Astrocyte of the spinal cord (primary cell): ENCODE measurements at regions not wholly inside any gene's neighbourhood (a gene's known extent, or its start where the extent isn't known, plus 50 kb on each side); places are given as distances from the start of the nearest gene placed in this dataset.
"Not testable (repeated sequence)": the region's sequence is repeated elsewhere in the genome, so short reads cannot be mapped to it uniquely, and the experiment has no call there.

Experiments
- DNase-seq: peaks from one replicate; pipeline ENCODE4 v3.0.0; 2011; ENCODE audit warnings: low read depth, low spot score
- H3K4me3 ChIP-seq: 2 replicates; pipeline ENCODE4 v1.5.1; 2011; ENCODE audit warnings: low read depth, mild to moderate bottlenecking, low read length, moderate library complexity
- CTCF ChIP-seq: IDR thresholded peaks from 2 replicates; pipeline ENCODE4 v1.5.1; 2012; ENCODE audit warnings: low read depth, mild to moderate bottlenecking, low read length, inconsistent platforms
- in situ Hi-C: cut with HindIII; loops from 2 replicates; pipeline ENCODE4 v1.10.0; 2017; ENCODE audit warnings: low sequenced_read_pairs

GRCh38 chr14:106317593-106317992 lies 791.2 kb downstream of the TMEM121 start:
- no peak for TF ChIP-seq CTCF
- in situ Hi-C loops, result no loop called here

GRCh38 chr14:106318700-106319099 lies 792.3 kb downstream of the TMEM121 start:
- in situ Hi-C loops, result no loop called here
- no peak for DNase-seq
- no peak overlapping the region for H3K4me3 ChIP-seq
- no peak for TF ChIP-seq CTCF

More at GRCh38 chr14:106317593-106317992, 791.2 kb downstream of the TMEM121 start:
- H3K4me3 ChIP-seq, result no peak overlapping the region
- DNase-seq, result no peak

GRCh38 chr14:106323970-106324369 lies 797.6 kb downstream of the TMEM121 start:
- DNase-seq, in situ Hi-C loops, H3K4me3 ChIP-seq: not testable (repeated sequence)

- in situ Hi-C loops, result no loop called here
- no peak for TF ChIP-seq CTCF
- no peak overlapping the region for H3K4me3 ChIP-seq
- no peak for DNase-seq
These were observed 800.9 kb downstream of the TMEM121 start for GRCh38 chr14:106327234-106327633.

- in situ Hi-C loops, DNase-seq, H3K4me3 ChIP-seq: not testable (repeated sequence)
These were observed 801.4 kb downstream of the TMEM121 start for GRCh38 chr14:106327702-106328353.

GRCh38 chr14:106329243-106329642 lies 802.9 kb downstream of the TMEM121 start:
- H3K4me3 ChIP-seq, DNase-seq, in situ Hi-C loops: not testable (repeated sequence)

- H3K4me3 ChIP-seq, in situ Hi-C loops, DNase-seq: not testable (repeated sequence)
These were observed 803.8 kb downstream of the TMEM121 start for GRCh38 chr14:106329987-106330774.

GRCh38 chr14:106334428-106335109 lies 808.2 kb downstream of the TMEM121 start:
- DNase-seq, in situ Hi-C loops, H3K4me3 ChIP-seq: not testable (repeated sequence)

- in situ Hi-C loops, DNase-seq, H3K4me3 ChIP-seq: not testable (repeated sequence)
These were observed 808.7 kb downstream of the TMEM121 start for GRCh38 chr14:106335110-106335429.

GRCh38 chr14:106338775-106339174 lies 812.4 kb downstream of the TMEM121 start:
- in situ Hi-C loops, DNase-seq, H3K4me3 ChIP-seq: not testable (repeated sequence)

GRCh38 chr14:106340658-106341057 lies 814.3 kb downstream of the TMEM121 start:
- H3K4me3 ChIP-seq, DNase-seq, in situ Hi-C loops: not testable (repeated sequence)

- DNase-seq, in situ Hi-C loops: not testable (repeated sequence)
These were observed 814.8 kb downstream of the TMEM121 start for GRCh38 chr14:106341161-106341560.

More at GRCh38 chr14:106341161-106341560, 814.8 kb downstream of the TMEM121 start:
- not testable (repeated sequence) for H3K4me3 ChIP-seq
